ENCODE measurements at regions not wholly inside any gene's neighbourhood (a gene's known extent, or its start where the extent isn't known, plus 50 kb on each side); places are given as distances from the start of the nearest gene placed in this dataset.

DNA sequence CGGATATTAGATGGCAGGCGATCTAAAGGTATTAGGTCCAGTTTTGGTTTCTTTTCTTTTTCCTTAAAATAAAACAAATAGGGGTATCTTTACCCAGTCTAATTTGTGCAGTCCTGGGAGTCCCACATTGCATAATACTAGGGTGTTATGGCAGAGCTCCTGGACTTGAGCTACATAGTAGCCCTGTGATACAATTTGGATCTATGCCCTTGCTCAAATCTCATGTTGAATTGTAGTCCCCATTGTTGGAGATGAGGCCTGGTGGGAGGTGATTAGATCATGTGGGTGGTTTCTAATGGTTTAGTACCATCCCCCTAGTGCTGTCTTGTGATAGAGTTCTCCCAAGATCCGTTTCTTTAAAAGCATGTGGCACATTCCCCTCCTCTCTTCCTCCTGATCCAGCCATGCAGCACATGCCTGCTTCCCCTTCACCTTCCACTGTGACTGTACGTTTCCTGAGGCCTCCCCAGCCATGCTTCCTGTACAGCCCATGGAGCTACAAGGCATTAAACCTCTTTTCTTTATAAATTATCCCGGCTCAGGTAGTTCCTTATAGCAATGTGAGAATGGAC is 141.9 kb downstream of the RPS24 start:
- TF ChIP-seq, protein P1, sequence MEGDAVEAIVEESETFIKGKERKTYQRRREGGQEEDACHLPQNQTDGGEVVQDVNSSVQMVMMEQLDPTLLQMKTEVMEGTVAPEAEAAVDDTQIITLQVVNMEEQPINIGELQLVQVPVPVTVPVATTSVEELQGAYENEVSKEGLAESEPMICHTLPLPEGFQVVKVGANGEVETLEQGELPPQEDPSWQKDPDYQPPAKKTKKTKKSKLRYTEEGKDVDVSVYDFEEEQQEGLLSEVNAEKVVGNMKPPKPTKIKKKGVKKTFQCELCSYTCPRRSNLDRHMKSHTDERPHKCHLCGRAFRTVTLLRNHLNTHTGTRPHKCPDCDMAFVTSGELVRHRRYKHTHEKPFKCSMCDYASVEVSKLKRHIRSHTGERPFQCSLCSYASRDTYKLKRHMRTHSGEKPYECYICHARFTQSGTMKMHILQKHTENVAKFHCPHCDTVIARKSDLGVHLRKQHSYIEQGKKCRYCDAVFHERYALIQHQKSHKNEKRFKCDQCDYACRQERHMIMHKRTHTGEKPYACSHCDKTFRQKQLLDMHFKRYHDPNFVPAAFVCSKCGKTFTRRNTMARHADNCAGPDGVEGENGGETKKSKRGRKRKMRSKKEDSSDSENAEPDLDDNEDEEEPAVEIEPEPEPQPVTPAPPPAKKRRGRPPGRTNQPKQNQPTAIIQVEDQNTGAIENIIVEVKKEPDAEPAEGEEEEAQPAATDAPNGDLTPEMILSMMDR (IDR thresholded peaks at IDR 0.05): no peak
- no peak for TF ChIP-seq ZFX (IDR thresholded peaks at IDR 0.05; ENCODE audit: borderline replicate concordance)

All from 22Rv1 (cell line).